GM23248 (cell line): ENCODE measurements at regions not wholly inside any gene's neighbourhood (a gene's known extent, or its start where the extent isn't known, plus 50 kb on each side); places are given as distances from the start of the nearest gene placed in this dataset.

Experiments used
- DNase-seq: peaks from one replicate; pipeline ENCODE4 v3.0.0-alpha.2; 2015
- H2AFZ ChIP-seq: fragments of 200-600 bp; sonication (generic); 2 replicates; pipeline ENCODE4 v1.6.1; 2016; ENCODE audit warnings: antibody characterized with exemption
- H3F3A ChIP-seq: fragments of 200-600 bp; sonication (generic); 2 replicates; pipeline ENCODE4 v1.6.1; 2016; ENCODE audit warnings: mild to moderate bottlenecking, antibody characterized with exemption, mixed run types; ENCODE audit not compliant: insufficient read depth
- H3K27ac ChIP-seq: fragments of 200-600 bp; sonication (generic); 2 replicates; pipeline ENCODE4 v1.5.1; 2016; ENCODE audit warnings: mild to moderate bottlenecking
- H3K27me3 ChIP-seq: fragments of 200-600 bp; sonication (generic); replicated peaks from 2 replicates; pipeline ENCODE4 v1.6.1; 2016; ENCODE audit warnings: mild to moderate bottlenecking; ENCODE audit not compliant: insufficient read depth
- H3K36me3 ChIP-seq: fragments of 200-600 bp; sonication (generic); 2 replicates; pipeline ENCODE4 v1.6.1; 2016; ENCODE audit warnings: low read depth, mild to moderate bottlenecking
- H3K4me1 ChIP-seq: fragments of 200-600 bp; sonication (generic); 2 replicates; pipeline ENCODE4 v1.6.1; 2016; ENCODE audit warnings: mild to moderate bottlenecking; ENCODE audit not compliant: insufficient read depth
- H3K4me2 ChIP-seq: fragments of 200-600 bp; sonication (generic); one replicate; pipeline ENCODE4 v1.6.1; 2016; ENCODE audit warnings: mild to moderate bottlenecking; ENCODE audit not compliant: unreplicated experiment
- H3K4me3 ChIP-seq: fragments of 200-600 bp; sonication (generic); 2 replicates; pipeline ENCODE4 v1.5.1; 2016; ENCODE audit warnings: mild to moderate bottlenecking
- H3K79me2 ChIP-seq: fragments of 200-600 bp; sonication (generic); 2 replicates; pipeline ENCODE4 v1.6.1; 2016; ENCODE audit warnings: mild to moderate bottlenecking; ENCODE audit not compliant: insufficient read depth
- H3K9ac ChIP-seq: fragments of 200-600 bp; sonication (generic); 2 replicates; pipeline ENCODE4 v1.6.1; 2016; ENCODE audit warnings: mild to moderate bottlenecking
- H3K9me2 ChIP-seq: fragments of 200-600 bp; sonication (generic); 2 replicates; pipeline ENCODE4 v1.6.1; 2016; ENCODE audit warnings: mixed run types, mild to moderate bottlenecking, moderate library complexity; ENCODE audit not compliant: insufficient read depth
- H3K9me3 ChIP-seq: fragments of 200-600 bp; sonication (generic); one replicate; pipeline ENCODE4 v1.6.1; 2017; ENCODE audit warnings: low read depth
- H4K20me1 ChIP-seq: fragments of 200-600 bp; sonication (generic); 2 replicates; pipeline ENCODE4 v1.6.0; 2016; ENCODE audit not compliant: insufficient read depth
- EZH2 ChIP-seq: fragments of 200-600 bp; sonication (generic); IDR thresholded peaks from 2 replicates; pipeline ENCODE4 v1.6.1; 2018; ENCODE audit warnings: antibody characterized with exemption, mild to moderate bottlenecking; ENCODE audit not compliant: insufficient read depth, poor library complexity, severe bottlenecking
- EZH2phosphoT487 ChIP-seq: fragments of 200-600 bp; sonication (generic); IDR thresholded peaks from 2 replicates; pipeline ENCODE4 v1.6.1; 2018; ENCODE audit warnings: antibody characterized with exemption, moderate library complexity, mild to moderate bottlenecking, low read depth; ENCODE audit not compliant: insufficient read depth
- WGBS, 2 experiments: methylation state at CpG; one replicate each; pipeline ENCODE4 v1.1.6; 2015 to 2017; ENCODE audit warnings: low lambda C conversion rate in 2 of 2, low coverage in 1 of 2; ENCODE audit errors: missing lambda C conversion rate in 2 of 2; 5-methylcytosine and 5-hydroxymethylcytosine counted together
- in situ Hi-C: fragments of 300-500 bp; cut with MboI; formaldehyde crosslinking; loops from 2 replicates; pipeline ENCODE4 v1.15.0; 2020

DNA sequence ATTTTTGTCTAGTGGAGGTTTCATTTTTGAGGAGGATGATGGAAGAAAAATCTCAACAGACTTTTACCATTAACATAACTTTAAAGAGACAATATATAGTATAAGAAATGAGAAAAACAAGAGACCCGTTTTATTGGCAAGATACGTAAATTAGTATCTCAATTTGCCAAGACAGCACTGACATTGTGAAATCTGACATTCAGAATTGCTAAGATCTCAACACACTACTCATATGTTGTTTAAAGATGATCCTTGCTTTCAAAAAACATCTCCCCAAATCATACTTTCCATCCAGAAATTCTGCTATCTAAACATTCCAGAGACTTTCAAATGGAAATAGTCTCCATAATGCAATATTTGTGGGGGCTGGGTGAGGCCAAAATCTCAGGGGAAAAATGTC is 220.9 kb upstream of the CEP162 start:
- peaks cover 3% of the 10 kb centered on the region for H3K4me1 ChIP-seq
- no peak for TF ChIP-seq EZH2phosphoT487
- TF ChIP-seq EZH2, result no peak
- no peak overlapping the region for H3K9ac ChIP-seq
- no peaks in the 10 kb centered on the region for H3K27me3 ChIP-seq
- H3K9me3 ChIP-seq, result no peaks in the 10 kb centered on the region
- 48 to 53% methylated on average over 2 of the region's 2 CpGs for WGBS, 2 experiments
- H4K20me1 ChIP-seq, result no peaks in the 10 kb centered on the region
- H3K4me2 ChIP-seq, result no peak overlapping the region
- H3K4me3 ChIP-seq, result no peak overlapping the region
- H2AFZ ChIP-seq, result no peak overlapping the region
- H3F3A ChIP-seq, result no peaks in the 10 kb centered on the region
- no peaks in the 10 kb centered on the region for H3K9me2 ChIP-seq
- H3K36me3 ChIP-seq, result no peaks in the 10 kb centered on the region
- in situ Hi-C loops, result no loop called here
- DNase-seq, result no peak
- H3K27ac ChIP-seq, result no peak overlapping the region
- no peaks in the 10 kb centered on the region for H3K79me2 ChIP-seq

DNA sequence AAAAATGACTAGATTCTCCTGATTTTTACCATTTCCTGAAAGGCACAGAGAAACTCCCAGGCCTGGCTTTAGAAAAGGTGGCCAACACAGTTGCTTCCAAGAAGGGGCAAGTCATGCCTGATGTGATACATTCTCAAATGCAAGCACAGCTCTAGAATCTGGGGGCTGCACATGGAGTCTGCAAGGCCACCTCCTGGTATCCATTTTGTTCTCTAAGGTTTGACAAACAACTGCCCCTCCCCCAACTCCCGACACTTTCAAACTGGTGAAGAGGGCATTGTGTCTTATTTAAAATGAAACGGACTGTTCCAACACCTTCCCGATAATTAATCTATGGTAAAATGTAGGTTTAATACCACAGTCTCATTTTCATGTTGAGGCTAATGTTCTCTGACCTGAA is 220.2 kb upstream of the CEP162 start:
- H3K4me1 ChIP-seq, result no peaks in the 10 kb centered on the region
- no peak overlapping the region for H3K9ac ChIP-seq
- no peaks in the 10 kb centered on the region for H3K27me3 ChIP-seq
- no peak overlapping the region for H3K4me3 ChIP-seq
- no peak overlapping the region for H3K4me2 ChIP-seq
- no peaks in the 10 kb centered on the region for H3K79me2 ChIP-seq
- in situ Hi-C loops, result no loop called here
- WGBS, 2 experiments, result 98 to 99% methylated on average over 3 of the region's 3 CpGs
- H3K9me3 ChIP-seq, result no peaks in the 10 kb centered on the region
- no peaks in the 10 kb centered on the region for H3K9me2 ChIP-seq
- TF ChIP-seq EZH2phosphoT487 (no peak), EZH2 (no peak)
- H4K20me1 ChIP-seq, result no peaks in the 10 kb centered on the region
- no peak for DNase-seq
- no peaks in the 10 kb centered on the region for H3K36me3 ChIP-seq
- H3F3A ChIP-seq, result no peaks in the 10 kb centered on the region
- H2AFZ ChIP-seq, result no peak overlapping the region
- no peak overlapping the region for H3K27ac ChIP-seq

DNA sequence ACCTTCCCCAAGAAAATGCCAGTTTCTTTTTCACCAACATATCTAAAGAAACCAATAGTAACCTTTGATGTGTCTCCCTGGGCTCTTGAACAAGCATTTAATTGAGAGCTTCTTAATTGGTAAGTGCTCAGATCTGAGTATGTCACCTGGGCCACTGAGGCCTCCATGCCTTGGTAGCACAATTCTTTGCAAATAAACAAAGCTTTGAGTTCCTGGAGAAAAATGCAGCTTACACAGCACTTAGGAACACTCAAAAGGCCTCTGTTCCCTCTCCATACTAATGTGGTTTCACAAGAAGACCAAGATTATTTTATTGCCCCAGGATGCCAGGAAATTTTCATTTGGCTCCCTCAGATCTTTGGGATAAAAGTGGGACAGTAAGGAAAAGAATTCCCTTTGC is 217.6 kb upstream of the CEP162 start:
- no peak for DNase-seq
- Histone ChIP-seq H3K4me1 (no peaks in the 10 kb centered on the region), H3K4me2 (no peak overlapping the region), H3K79me2 (no peaks in the 10 kb centered on the region), H2AFZ (no peak overlapping the region), H4K20me1 (no peaks in the 10 kb centered on the region), H3K9me2 (no peaks in the 10 kb centered on the region), H3K27me3 (no peaks in the 10 kb centered on the region; the same call in 1 of the 2 replicates), H3K9ac (no peak overlapping the region), H3K36me3 (no peaks in the 10 kb centered on the region), H3K9me3 (no peaks in the 10 kb centered on the region), H3K27ac (no peak overlapping the region), H3K4me3 (no peak overlapping the region), H3F3A (no peaks in the 10 kb centered on the region)
- no peak for TF ChIP-seq EZH2phosphoT487
- in situ Hi-C loops, result no loop called here

DNA sequence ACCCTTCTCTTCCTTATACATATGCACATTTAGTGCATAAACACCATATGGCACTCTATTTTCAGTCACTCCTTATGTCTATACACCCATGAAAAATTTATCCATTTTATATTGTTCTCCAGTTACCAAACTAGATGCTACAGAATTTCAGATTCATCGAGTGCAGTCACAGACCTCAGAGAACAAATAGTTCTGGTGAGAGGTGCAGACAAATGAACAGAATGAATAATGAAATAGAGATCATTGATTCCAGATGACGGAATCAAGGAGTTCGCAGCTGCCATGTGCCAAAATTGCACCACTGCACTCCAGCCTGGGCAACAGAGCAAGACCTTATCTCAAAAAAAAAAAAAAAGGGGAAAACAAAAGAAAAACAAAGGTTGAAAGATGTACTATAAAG is 214.8 kb upstream of the CEP162 start:
- Histone ChIP-seq H3K9me2 (no peaks in the 10 kb centered on the region), H3K9ac (no peak overlapping the region)
- peak; percentile 7 for DNase-seq

GRCh38 chr6:84441456-84441855 is 214.0 kb upstream of the CEP162 start:
- Histone ChIP-seq H3K27ac (no peak overlapping the region), H3K27me3 (no peaks in the 10 kb centered on the region; the same call in 1 of the 2 replicates), H3K9me3 (no peaks in the 10 kb centered on the region), H3K79me2 (no peaks in the 10 kb centered on the region), H3K4me3 (no peak overlapping the region), H3K4me2 (no peak overlapping the region), H3F3A (no peaks in the 10 kb centered on the region), H3K9ac (no peak overlapping the region), H2AFZ (no peak overlapping the region), H3K9me2 (no peaks in the 10 kb centered on the region), H3K4me1 (no peaks in the 10 kb centered on the region), H3K36me3 (no peaks in the 10 kb centered on the region), H4K20me1 (no peaks in the 10 kb centered on the region)
- in situ Hi-C loops, result no loop called here
- no peak for DNase-seq
- TF ChIP-seq EZH2phosphoT487, result no peak
- no peak for TF ChIP-seq EZH2
- WGBS, 2 experiments, result 85 to 86% methylated on average over 3 of the region's 3 CpGs

More for the DNA sequence above, 214.8 kb upstream of the CEP162 start:
- no peak for TF ChIP-seq EZH2phosphoT487
- no peak for TF ChIP-seq EZH2
- WGBS, 2 experiments, result 11 to 14% methylated on average over 3 of the region's 3 CpGs
- no peaks in the 10 kb centered on the region for H3F3A ChIP-seq
- H3K36me3 ChIP-seq, result no peaks in the 10 kb centered on the region
- H3K79me2 ChIP-seq, result no peaks in the 10 kb centered on the region
- in situ Hi-C loops, result no loop called here
- H3K4me2 ChIP-seq, result no peak overlapping the region
- no peaks in the 10 kb centered on the region; the same call in 1 of the 2 replicates for H3K27me3 ChIP-seq
- H3K4me1 ChIP-seq, result no peaks in the 10 kb centered on the region
- no peaks in the 10 kb centered on the region for H4K20me1 ChIP-seq
- H3K9me3 ChIP-seq, result no peaks in the 10 kb centered on the region
- no peak overlapping the region for H3K27ac ChIP-seq
- no peak overlapping the region for H3K4me3 ChIP-seq
- H2AFZ ChIP-seq, result no peak overlapping the region
